KMS-11 (cell line): ENCODE measurements at regions not wholly inside any gene's neighbourhood (a gene's known extent, or its start where the extent isn't known, plus 50 kb on each side); places are given as distances from the start of the nearest gene placed in this dataset.

Experiments used
- H2AFZ ChIP-seq: fragments of 200-600 bp; sonication (generic); 2 replicates; pipeline ENCODE4 v1.6.1; 2016; ENCODE audit warnings: antibody characterized with exemption, mixed run types, low read depth
- H3K27ac ChIP-seq: fragments of 200-600 bp; sonication (generic); 2 replicates; pipeline ENCODE4 v1.6.1; 2016; ENCODE audit warnings: mild to moderate bottlenecking, mixed run types
- H3K27me3 ChIP-seq: fragments of 200-600 bp; sonication (generic); 2 replicates; pipeline ENCODE4 v1.6.1; 2017; ENCODE audit warnings: mild to moderate bottlenecking, low read depth, mixed run types, moderate library complexity; ENCODE audit not compliant: insufficient read depth
- H3K36me3 ChIP-seq: fragments of 200-600 bp; sonication (generic); 2 replicates; pipeline ENCODE4 v1.6.1; 2017; ENCODE audit warnings: mild to moderate bottlenecking, mixed run types; ENCODE audit not compliant: insufficient read depth
- H3K4me1 ChIP-seq: fragments of 200-600 bp; sonication (generic); 2 replicates; pipeline ENCODE4 v1.6.1; 2016; ENCODE audit warnings: mild to moderate bottlenecking, low read depth, mixed run types; ENCODE audit not compliant: poor library complexity, severe bottlenecking
- H3K4me2 ChIP-seq: fragments of 200-600 bp; sonication (generic); 2 replicates; pipeline ENCODE4 v1.7.0; 2016; ENCODE audit warnings: mild to moderate bottlenecking, mixed run types
- H3K4me3 ChIP-seq: fragments of 200-600 bp; sonication (generic); IDR thresholded peaks from 2 replicates; pipeline ENCODE4 v1.6.1; 2017; ENCODE audit warnings: low read depth, low read length, mixed read lengths; ENCODE audit not compliant: insufficient read depth
- H3K79me2 ChIP-seq: fragments of 200-600 bp; sonication (generic); 2 replicates; pipeline ENCODE4 v1.6.1; 2016; ENCODE audit warnings: low read depth, mixed run types; ENCODE audit not compliant: insufficient read depth
- H3K9ac ChIP-seq: fragments of 200-600 bp; sonication (generic); 2 replicates; pipeline ENCODE4 v1.6.1; 2016; ENCODE audit warnings: mild to moderate bottlenecking, mixed run types
- H4K20me1 ChIP-seq: fragments of 200-600 bp; sonication (generic); 2 replicates; pipeline ENCODE4 v1.6.1; 2016; ENCODE audit warnings: mild to moderate bottlenecking, mixed run types; ENCODE audit not compliant: insufficient read depth
- TF ChIP-seq, protein P1 (sequence below): fragments of 200-600 bp; sonication (generic); conservative IDR thresholded peaks from 2 replicates; pipeline ENCODE4 v1.6.1; 2017; ENCODE audit warnings: low read depth, mild to moderate bottlenecking, antibody characterized with exemption, low read length, moderate library complexity, mixed read lengths

- Histone ChIP-seq H3K4me1 (no peaks in the 10 kb centered on the region), H3K79me2 (no peaks in the 10 kb centered on the region), H3K27ac (no peak overlapping the region), H4K20me1 (no peaks in the 10 kb centered on the region), H3K4me2 (no peak overlapping the region), H3K4me3 (no peak overlapping the region), H3K27me3 (no peaks in the 10 kb centered on the region), H3K36me3 (no peaks in the 10 kb centered on the region), H3K9ac (no peak overlapping the region), H2AFZ (no peak overlapping the region)
- TF ChIP-seq, protein P1, sequence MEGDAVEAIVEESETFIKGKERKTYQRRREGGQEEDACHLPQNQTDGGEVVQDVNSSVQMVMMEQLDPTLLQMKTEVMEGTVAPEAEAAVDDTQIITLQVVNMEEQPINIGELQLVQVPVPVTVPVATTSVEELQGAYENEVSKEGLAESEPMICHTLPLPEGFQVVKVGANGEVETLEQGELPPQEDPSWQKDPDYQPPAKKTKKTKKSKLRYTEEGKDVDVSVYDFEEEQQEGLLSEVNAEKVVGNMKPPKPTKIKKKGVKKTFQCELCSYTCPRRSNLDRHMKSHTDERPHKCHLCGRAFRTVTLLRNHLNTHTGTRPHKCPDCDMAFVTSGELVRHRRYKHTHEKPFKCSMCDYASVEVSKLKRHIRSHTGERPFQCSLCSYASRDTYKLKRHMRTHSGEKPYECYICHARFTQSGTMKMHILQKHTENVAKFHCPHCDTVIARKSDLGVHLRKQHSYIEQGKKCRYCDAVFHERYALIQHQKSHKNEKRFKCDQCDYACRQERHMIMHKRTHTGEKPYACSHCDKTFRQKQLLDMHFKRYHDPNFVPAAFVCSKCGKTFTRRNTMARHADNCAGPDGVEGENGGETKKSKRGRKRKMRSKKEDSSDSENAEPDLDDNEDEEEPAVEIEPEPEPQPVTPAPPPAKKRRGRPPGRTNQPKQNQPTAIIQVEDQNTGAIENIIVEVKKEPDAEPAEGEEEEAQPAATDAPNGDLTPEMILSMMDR, result no peak
Measured at GRCh38 chr7:35365523-35365922, 111.6 kb upstream of the TBX20 start.

- Histone ChIP-seq H3K27ac (no peak overlapping the region), H3K27me3 (no peaks in the 10 kb centered on the region), H4K20me1 (no peaks in the 10 kb centered on the region), H3K4me2 (no peak overlapping the region), H3K79me2 (no peaks in the 10 kb centered on the region), H3K9ac (no peak overlapping the region), H3K36me3 (no peaks in the 10 kb centered on the region), H3K4me1 (no peaks in the 10 kb centered on the region), H2AFZ (no peak overlapping the region), H3K4me3 (no peak overlapping the region)
- TF ChIP-seq, protein P1, result no peak
Measured at GRCh38 chr7:35362341-35362740, 108.4 kb upstream of the TBX20 start.

DNA sequence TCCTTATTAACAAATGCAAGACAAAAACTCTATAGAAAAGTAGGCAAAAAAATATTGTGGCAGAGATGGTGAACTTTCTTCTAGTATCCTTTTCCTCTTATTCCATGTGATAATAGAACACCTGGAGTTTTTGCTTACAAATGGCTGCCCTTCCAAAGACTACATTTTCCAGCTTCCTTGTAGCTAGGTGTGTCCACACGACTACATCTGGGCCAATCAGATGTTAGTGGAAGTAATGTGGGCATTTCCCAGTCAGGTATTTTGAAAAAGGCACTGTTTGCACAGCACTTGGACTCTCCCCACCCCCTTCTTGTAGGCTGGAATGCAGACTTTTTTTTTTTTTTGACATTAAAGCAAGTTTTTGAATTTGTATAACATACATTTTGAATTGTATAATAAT lies 105.5 kb upstream of the TBX20 start:
- no peaks in the 10 kb centered on the region for H3K79me2 ChIP-seq
- no peaks in the 10 kb centered on the region for H3K4me1 ChIP-seq
- no peaks in the 10 kb centered on the region for H3K36me3 ChIP-seq
- TF ChIP-seq, protein P1, result no peak
- H3K27me3 ChIP-seq, result no peaks in the 10 kb centered on the region
- H3K27ac ChIP-seq, result no peak overlapping the region
- H3K4me3 ChIP-seq, result no peak overlapping the region
- H3K9ac ChIP-seq, result no peak overlapping the region
- no peak overlapping the region for H2AFZ ChIP-seq
- no peaks in the 10 kb centered on the region for H4K20me1 ChIP-seq
- H3K4me2 ChIP-seq, result no peak overlapping the region

GRCh38 chr7:35356495-35356894 lies 102.6 kb upstream of the TBX20 start:
- H3K9ac ChIP-seq, result no peak overlapping the region
- no peak overlapping the region for H3K27ac ChIP-seq
- no peak overlapping the region for H3K4me3 ChIP-seq
- H2AFZ ChIP-seq, result no peak overlapping the region
- H3K79me2 ChIP-seq, result no peaks in the 10 kb centered on the region
- TF ChIP-seq, protein P1, result no peak
- H4K20me1 ChIP-seq, result no peaks in the 10 kb centered on the region
- H3K4me2 ChIP-seq, result no peak overlapping the region
- no peaks in the 10 kb centered on the region for H3K36me3 ChIP-seq
- H3K4me1 ChIP-seq, result no peaks in the 10 kb centered on the region
- H3K27me3 ChIP-seq, result no peaks in the 10 kb centered on the region
